Stomach (tissue), 4 donors: ENCODE measurements at regions not wholly inside any gene's neighbourhood (a gene's known extent, or its start where the extent isn't known, plus 50 kb on each side); places are given as distances from the start of the nearest gene placed in this dataset.

ENCODE experiments used
- EP300 ChIP-seq: sonication (generic); formaldehyde crosslinking; IDR thresholded peaks from one replicate; pipeline ENCODE4 v1.6.1; 2017; ENCODE audit warnings: antibody characterized with exemption
- POLR2A ChIP-seq, 4 donors: fragments of 450-650 bp; IDR thresholded peaks; one replicate each; pipeline ENCODE4 v1.6.1; 2016; ENCODE audit warnings: antibody characterized with exemption in 4 of 4, control low read depth in 2 of 4, mild to moderate bottlenecking in 1 of 4, moderate library complexity in 1 of 4
- POLR2AphosphoS5 ChIP-seq, 3 donors: sonication (generic); formaldehyde crosslinking; IDR thresholded peaks; one replicate each; pipeline ENCODE4 v1.6.1; 2016; ENCODE audit warnings: antibody characterized with exemption in 3 of 3
- TF ChIP-seq, protein P1 (sequence below), 7 experiments: fragments of 450-650 bp in 4 of 7; fragments of 200-600 bp in 3 of 7; sonication (generic) in 3 of 7; IDR thresholded peaks; one replicate each; pipeline ENCODE4 v1.5.1; 2016 to 2019; ENCODE audit warnings: antibody characterized with exemption in 7 of 7, control low read depth in 2 of 7, mild to moderate bottlenecking in 1 of 7

DNA sequence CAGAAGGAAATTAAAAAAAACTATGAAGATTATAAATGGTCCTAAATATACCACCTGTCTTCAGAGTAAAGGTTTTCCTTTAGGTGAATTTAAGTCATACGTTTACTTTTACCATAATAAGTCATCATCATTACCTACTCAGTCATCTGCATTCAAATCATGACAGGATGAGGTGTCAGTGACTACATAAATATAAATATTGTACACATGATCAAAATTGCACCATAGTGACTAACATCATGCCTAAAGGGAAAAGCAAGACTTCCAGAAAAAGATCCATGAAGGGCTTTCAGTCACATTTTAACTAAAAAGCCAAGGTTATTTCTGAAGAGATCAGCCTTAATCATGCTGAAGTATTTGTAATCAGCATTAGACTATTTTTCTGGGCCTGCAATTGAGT is 759.9 kb upstream of the FLRT2 start:
- TF ChIP-seq, protein P1, sequence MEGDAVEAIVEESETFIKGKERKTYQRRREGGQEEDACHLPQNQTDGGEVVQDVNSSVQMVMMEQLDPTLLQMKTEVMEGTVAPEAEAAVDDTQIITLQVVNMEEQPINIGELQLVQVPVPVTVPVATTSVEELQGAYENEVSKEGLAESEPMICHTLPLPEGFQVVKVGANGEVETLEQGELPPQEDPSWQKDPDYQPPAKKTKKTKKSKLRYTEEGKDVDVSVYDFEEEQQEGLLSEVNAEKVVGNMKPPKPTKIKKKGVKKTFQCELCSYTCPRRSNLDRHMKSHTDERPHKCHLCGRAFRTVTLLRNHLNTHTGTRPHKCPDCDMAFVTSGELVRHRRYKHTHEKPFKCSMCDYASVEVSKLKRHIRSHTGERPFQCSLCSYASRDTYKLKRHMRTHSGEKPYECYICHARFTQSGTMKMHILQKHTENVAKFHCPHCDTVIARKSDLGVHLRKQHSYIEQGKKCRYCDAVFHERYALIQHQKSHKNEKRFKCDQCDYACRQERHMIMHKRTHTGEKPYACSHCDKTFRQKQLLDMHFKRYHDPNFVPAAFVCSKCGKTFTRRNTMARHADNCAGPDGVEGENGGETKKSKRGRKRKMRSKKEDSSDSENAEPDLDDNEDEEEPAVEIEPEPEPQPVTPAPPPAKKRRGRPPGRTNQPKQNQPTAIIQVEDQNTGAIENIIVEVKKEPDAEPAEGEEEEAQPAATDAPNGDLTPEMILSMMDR (IDR thresholded peaks at IDR 0.05): no peak
- TF ChIP-seq POLR2A (IDR thresholded peaks at IDR 0.05) (no peak), POLR2AphosphoS5 (IDR thresholded peaks at IDR 0.05) (no peak), EP300 (no peak)
